HG02678 (cell line): ENCODE measurements at regions not wholly inside any gene's neighbourhood (a gene's known extent, or its start where the extent isn't known, plus 50 kb on each side); places are given as distances from the start of the nearest gene placed in this dataset.
"Not testable (repeated sequence)": the region's sequence is repeated elsewhere in the genome, so short reads cannot be mapped to it uniquely, and the experiment has no call there.

ENCODE experiments used
- ATAC-seq: cut with Tn5 transposase; IDR thresholded peaks from one replicate; pipeline ENCODE4 v1.9.1; 2021; ENCODE audit warnings: mild to moderate bottlenecking, moderate library complexity; ENCODE audit not compliant: unreplicated experiment

DNA sequence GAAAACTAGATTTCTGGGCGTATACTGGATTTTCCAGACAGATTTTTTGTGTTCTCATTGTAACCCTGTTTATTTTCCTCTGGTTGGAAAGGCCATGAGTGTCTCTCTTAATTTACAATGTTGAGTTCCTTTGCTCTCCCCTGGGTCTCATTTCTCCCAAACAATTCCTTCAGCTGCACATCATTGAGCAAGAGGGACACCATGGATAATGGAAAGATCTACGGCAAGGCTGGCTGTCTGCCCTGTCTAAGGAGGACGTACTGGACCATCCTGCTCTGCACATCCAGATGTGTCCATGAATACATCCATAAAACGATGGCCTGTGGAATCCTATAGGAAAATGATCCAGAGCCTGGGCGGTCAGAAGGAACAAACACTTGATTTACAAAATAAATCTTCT is 258.1 kb upstream of the MCTP2 start:
- no peak for ATAC-seq

DNA sequence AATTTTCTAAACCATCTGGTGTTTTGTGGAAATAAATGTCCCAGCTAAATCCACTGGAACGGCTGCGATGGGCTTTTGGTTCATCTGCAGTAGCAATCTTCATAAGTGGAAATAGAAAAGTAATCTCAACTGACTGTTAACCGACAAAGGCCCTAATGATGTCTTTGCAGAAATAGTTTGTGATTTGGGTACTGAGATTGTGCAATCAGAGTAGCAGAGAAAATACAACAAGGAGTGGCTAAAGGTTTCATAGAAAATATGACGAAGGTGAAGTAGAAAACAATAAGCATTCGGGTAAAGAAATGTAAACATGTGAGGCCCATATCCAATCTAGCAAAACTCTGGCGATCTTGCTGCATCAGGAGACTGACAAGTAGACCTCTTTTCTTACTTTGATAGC is 262.6 kb upstream of the MCTP2 start:
- ATAC-seq, result no peak

DNA sequence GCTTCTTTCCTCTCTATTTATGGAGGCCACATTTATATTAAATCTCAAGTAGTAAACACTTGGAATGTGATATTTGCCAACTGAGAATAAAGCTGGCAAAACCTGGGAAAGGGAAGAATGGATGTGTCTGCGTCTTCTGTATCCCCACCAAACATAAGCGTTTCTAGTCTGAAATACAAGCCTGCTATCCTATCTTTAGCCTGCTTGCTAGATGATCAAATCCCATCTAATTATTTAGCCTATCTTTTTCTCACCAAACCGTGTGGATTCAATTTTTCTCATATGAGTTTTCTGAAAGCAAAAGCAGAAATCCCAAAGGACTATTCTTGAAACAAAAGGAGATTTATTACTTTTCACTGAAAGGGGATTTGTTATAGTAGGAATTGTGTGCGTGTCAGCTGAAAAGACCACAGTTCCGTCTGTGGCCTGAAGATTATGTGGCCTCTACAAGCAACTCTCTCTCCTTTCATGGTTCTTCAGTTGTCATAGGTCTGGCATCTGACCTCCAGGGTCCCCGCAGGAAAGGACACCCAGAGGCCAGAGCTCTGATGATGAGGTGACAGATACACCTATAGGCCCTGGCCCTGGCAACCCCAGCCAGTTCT is 266.0 kb upstream of the MCTP2 start:
- ATAC-seq, result no peak

DNA sequence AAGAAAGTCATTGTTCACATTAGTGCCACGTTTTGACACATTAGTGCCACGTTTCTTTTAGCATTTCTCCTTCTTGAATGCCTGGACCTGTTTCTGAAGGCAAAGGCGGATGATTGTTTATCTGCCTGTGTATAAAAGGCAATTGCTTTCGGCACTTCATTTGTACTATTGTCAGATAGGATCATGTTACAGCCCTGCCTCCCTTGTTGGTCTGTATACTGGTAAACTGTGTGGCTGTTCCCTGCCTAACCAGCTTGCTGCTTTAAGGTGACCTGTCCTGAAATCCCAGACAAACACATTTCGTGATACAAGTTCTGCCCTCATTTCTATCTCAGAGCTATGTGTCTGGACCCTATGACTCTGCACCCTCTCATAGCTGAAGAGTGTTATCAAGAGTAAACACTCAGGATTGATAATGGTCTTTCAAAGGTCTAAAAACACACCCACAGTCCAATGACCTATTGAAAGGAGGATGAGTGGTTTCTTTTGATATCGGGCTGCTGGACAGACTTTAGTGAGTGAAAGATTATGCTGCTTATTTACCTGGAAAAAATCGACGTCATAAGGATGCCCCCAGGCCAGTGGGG is 276.3 kb upstream of the MCTP2 start:
- no peak for ATAC-seq

DNA sequence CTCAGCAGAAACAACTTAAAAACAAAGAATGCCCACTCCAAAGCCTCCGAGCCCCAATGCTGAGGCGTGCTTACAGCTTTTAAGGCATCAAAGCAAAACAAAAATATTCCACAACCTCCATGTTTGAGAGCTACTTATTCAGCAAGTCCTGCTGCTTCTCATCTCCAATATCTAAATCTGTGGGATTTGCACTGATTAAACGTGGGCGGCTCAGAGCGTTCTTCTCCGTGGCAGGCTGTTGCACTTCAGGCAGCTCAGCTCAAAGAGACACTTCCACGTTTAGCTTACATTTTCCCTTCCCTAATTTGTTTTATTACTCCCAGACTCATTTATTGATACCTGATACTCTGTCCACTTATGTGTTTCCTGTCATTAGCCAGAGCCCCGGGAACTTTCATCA is 282.6 kb upstream of the MCTP2 start:
- ATAC-seq, result no peak

DNA sequence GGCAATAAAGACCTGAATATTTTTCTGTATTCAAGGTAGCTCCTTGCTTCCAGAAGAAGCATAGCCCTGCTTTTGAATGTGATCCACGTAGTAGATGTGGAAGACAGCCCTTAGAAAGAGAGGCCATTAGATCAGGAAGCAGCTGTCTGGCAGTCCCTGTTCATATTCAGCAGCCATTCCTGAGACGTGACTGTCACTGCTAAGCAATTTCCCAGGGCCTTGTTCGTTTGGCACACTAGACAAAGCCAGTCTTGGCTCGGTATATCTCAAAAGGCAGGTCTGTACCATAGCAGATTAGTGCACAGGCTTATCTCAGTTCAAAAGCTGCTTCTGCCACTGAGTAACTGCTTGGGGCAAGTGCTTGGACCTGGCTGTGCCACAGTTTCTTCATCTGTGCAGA is 287.8 kb upstream of the MCTP2 start:
- no peak for ATAC-seq

DNA sequence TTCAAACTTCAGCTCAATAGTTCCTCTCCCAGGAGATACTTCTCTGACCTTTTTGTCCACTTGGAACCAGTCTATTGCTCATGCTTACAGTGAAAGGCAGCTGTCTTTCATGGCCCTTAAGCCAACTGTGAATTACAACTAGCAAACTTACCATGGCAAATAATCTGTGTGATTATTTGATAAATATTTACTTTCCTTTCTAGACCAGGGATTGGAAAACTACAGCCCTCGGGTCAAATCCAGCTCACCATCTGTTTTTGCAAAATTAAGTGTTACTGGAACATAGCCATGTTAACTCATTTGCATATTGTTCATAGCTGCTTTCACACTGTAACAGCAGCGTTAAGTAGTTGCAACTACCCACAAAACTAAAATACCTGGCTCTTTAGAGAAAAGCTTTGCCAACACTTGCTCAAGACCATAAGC is 289.1 kb upstream of the MCTP2 start:
- no peak for ATAC-seq

DNA sequence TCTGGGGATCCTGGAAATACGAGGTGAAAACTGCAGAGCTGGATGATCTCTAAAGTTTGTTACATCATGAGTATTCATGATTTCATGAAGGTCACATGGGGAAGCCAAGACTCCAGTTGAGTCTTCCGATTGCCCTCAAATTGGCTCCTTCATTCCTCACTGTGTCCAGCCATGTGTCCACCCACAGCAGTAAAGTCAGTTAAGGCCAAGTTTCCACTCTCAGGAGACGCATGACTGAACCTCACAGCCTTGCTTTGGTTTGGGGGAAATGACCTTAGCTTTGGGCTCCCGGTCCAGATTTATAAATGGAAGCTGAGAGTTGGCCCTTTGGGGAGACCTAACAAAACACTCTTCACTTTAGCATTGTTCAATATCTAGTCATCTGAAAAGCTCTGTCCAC is 289.7 kb upstream of the MCTP2 start:
- no peak for ATAC-seq

DNA sequence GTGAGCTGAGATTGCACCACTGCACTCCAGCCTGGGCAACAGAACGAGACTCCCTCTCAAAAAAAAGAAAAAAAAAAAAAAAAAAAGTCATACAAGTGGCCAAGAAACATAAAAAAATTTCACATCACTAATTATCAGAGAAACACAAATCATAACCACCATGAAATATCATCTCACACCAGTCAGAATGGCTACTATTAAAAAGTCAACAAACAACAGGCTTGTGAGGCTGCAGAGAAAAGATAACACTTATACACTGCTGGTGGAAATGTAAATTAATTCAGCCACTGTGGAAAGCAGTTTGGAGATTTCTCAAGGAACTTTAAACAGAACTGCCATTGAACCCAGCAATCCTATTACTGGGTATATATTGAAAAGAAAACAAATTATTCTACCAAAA is 291.1 kb upstream of the MCTP2 start:
- ATAC-seq, result no peak

DNA sequence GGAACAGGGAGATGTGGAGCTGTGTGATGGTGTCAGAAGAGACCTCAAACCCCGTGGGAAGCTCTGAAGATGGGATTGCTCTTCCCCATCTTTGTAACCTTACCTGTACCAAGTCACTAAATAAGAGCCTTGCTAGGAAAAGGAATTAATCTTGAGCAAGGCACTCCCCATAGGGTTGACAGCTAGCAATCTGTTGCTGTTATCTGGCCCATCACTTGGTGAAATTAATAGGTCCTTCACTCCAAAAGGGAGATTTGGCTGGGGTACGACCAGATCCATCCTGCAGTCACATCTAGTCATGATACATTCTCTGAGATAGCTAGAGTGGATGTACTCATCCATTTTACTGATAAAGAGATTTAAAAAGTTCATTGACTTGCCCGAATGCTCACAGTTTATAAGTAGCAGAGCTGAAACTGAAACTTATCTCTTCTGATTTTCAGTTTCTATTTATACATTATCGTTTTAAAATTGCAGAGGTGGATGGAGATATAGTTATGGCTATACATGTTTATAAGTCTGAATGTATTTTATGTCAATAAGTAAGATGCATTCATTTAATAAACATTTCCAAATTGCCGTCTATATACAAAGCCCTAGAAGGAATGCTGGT is 299.1 kb upstream of the MCTP2 start:
- ATAC-seq, result peak; percentile 77

DNA sequence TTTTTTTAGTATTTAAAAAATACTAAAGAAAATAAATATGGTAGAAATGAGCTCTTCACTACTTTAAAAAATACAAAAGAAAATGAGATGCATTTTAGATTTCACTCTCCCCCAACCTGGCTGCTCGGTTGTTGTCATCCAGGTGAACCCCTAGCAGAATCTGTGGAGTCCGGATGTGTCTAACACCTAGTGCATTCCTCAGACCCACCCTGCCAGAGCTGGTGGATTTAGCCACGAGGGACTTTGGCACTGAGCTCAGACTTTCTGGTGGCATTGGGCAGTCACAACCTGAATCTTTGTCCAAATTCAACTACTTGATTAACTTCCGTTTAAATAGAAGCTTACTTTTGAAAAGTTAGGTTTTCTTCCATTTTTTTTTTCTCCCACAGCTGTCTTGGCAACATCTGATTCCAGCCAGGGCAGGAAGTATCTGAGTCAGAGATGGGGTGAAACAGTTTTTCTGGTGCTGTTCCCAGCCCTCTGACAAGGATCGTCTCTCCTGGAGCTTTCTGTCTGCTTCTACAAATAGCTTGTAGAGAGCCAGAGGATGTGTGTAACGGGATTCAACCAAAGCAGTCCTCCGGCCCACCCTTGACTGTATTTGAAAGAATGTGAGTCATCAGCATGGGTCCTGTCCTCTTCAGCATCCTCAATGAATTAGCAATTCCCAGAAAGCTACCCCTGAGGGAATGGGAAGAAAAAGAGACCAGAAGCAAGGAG is 301.8 kb upstream of the MCTP2 start:
- no peak for ATAC-seq

DNA sequence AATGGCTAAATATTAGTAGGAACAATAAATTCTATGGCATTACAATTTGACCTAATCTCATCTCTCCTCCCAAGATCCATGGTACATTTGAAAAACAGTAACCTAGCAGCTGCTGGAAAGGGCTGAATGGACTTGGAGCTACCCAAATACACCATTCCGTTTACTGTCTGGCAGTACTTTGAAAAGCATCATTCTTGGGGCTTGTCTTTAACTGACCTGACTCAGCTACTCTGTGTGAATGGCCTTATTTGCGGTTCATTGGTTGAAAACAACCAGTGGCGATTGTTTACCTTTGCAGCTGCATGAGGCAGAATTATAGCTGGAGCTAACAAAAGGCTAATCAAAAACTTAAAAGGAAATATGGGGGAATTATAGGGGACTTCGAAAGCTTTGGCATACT is 311.2 kb upstream of the MCTP2 start:
- no peak for ATAC-seq

DNA sequence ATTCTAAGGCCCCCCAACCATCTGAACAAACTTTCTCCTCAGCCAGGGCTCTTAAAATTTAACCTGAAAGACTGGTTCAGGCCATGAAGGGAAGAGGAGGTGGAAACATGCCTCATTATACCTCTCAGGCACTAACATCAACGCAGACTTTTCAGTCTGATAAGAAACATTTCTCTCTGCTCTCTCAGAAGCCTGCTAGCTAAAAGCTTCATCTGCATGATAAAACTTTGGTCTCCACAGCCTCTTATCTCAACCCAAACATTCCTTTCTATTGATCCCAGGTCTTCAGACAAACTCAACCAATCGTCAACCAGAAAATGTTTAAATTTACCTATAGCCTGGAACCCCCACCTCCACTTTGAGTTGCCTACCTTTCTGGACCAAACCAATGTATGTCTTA is 312.6 kb upstream of the MCTP2 start:
- ATAC-seq, result not testable (repeated sequence)

DNA sequence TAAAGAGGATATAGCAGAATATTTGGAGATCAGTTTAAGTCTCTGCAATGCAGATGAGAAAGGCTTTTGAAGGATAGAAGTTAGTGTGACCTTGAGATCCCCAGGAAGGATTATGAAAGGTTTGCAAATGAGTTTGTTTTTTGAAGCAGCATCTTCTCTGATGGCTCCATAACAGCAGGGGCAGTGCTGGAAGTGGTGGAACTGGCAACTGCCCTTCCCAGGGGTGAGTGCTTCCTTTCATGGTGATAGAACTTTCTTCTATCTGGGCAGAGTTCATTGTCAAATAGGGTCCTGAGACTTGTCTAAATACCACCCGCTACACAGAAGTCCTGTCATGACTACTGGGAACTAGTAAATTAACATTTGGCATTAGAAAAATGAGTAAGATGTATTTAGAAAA is 314.2 kb upstream of the MCTP2 start:
- no peak for ATAC-seq

DNA sequence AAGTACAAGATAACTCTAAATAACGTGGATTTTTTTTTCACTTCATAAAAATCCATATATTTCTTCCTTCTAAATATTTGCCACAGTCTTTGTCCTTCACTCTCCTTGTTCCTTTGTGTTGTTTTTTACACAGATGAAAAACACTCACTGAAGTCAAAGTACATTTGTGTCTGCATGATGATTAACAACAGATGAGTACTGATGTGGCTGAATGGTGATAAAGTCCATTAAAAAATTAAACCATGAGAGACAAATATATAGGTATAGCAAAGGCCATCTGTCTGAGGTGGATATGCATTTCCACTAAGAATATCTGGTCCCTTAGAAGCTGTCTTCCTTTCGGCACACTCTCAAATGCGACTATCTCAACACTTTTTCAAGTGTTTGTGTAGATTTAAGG is 317.5 kb upstream of the MCTP2 start:
- ATAC-seq, result no peak

DNA sequence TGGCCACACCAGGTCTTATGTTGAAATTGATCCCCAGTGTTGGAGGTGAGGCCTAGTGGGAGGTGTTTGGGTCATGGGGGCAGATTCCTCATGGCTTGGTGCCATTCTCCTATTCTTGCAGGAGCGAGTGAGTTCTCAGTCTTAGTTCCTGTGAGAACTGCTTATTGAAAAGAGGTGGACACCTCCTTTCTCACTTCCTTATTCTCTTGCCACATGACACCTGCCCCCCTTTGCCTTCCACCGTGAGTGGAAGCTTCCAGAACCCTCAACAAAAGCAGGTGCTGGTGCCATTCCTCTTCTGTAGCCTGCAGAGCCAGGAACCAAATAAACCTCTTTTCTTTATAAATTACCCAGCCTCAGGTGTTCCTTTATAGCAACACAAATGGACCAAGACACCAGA is 318.1 kb upstream of the MCTP2 start:
- no peak for ATAC-seq

DNA sequence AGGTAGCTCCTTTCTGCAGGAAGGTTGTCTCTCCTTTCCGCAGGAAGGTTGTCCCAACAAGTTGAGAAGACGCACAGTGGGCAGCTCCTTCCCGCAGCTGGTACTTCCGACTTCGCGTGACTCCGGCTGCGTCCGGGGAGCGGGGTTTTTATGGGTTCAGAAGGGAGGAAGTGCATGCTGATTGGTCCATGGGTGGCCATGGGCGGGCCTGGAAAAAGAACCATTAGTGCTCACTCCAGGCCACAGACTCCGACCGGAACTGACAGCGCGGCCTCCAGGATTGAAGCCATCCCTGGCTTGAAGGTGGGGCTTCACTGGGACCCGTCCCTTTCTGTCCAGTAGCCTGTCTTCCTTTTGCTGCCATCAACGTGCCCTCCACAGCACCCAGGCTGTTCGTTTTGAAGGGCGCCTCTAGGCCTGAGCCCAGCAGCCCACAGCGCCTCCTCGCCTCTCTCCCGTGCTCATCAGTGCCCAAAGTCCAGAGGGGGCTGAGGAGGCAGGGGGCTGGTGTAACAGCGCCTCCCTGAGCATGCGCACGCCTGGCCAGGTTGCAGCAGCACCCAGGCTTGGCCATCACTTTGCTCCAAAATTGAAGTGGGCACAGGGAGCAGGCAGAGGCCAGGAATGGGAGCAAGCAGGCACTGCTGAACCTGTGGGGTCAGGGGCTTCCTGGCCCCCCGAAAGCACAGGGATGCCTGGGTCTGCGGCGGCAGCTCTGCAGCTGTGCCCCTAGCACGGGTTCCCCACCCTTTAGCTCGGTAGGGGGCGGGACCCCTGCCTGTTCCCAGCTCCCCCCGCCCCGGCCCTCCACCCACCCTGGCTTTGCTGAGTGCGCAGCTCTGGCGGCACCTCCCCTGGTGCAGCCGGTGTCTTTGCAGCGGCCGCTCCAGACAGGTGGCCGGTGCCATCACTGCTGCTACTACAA is 330.6 kb upstream of the MCTP2 start:
- no peak for ATAC-seq

DNA sequence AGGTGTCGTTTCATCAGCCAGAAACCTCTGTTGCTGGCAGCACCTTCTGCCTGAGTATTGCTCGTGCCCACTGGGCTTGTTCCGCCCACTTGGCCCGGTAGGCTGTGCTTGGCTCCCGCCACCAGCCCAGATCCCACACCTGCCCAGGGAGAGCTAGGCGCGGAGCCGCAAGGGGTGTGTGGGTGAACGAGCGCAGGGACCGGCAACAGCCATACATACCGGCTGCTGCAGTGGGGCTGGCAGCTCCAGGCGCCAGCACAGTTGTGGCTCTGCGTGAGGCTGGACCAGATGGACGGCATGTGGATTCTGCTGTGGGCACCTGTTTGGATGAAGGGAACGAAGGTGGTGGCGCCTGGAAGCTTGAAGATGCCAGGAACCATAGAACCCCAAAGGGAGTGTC is 331.5 kb upstream of the MCTP2 start:
- no peak for ATAC-seq

DNA sequence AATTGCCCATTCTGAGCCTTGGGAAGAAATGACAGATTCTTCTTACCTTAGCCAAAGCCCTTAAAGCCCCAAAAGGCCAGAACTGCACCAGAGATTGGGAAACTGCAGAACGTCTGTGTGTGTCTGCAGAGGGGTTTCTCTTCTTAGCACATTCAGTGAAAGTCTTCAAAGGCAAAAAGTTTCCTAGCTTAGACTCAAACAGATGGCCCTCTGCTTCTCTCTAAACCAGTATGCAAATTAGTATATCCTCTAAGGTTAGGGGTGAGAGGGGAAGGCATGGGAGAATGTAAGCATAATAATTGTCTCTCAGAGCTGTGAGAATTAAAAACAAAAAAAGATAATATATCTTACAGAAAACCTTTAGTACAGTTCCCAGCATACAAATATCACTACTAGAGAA is 334.0 kb upstream of the MCTP2 start:
- ATAC-seq, result no peak

DNA sequence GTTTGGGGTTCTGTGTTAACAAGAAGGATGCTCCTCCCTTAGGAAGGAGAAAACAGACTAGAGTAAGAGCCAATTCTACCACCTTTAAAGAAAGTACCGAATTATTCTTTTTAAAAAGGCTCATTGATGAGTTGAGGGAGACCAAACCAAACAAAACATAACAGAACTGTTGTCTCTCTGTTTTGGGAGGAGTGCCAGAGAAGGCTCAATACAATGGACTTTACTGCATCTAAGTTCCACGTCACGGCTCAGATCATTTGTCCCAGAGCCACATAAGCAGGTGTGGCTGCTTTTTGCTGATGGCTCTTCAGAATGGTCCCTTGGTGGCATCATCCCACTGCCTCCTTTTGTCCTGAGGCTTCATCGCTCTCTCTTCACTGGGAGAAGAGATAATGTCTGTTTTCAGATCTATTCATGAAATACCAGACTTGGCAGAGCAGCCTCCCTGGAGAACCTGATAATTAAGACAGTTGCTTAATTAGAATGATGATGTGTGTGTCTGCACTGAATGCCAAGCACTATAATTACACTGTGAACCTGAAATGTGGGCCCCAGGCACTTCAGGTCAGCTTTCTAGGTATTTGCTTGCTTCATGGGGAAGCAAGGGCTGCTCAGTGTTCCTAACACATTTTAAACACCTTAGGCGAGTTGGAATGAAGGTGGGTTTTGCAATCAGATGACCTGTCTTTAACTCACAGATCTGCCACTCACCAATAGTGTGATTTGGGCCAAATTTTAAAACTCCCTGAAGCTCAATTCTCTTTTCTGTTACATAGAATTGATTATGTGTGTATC is 335.2 kb upstream of the MCTP2 start:
- no peak for ATAC-seq
